ENCODE measurements at regions not wholly inside any gene's neighbourhood (a gene's known extent, or its start where the extent isn't known, plus 50 kb on each side); places are given as distances from the start of the nearest gene placed in this dataset.

GRCh38 chr13:104532132-104532531 lies 1465.9 kb upstream of the SLC10A2 start:
- no peak for TF ChIP-seq POLR2A (IDR thresholded peaks at IDR 0.05)
- TF ChIP-seq CTCF (IDR thresholded peaks at IDR 0.05), result no peak

All from lower leg skin (tissue), 3 donors.